NCI-H1105 (cell line): ENCODE measurements at regions not wholly inside any gene's neighbourhood (a gene's known extent, or its start where the extent isn't known, plus 50 kb on each side); places are given as distances from the start of the nearest gene placed in this dataset.

ENCODE experiments used
- DNase-seq: peaks from one replicate; lab custom pipeline; 2025; lab: John Stamatoyannopoulos, UW

DNA sequence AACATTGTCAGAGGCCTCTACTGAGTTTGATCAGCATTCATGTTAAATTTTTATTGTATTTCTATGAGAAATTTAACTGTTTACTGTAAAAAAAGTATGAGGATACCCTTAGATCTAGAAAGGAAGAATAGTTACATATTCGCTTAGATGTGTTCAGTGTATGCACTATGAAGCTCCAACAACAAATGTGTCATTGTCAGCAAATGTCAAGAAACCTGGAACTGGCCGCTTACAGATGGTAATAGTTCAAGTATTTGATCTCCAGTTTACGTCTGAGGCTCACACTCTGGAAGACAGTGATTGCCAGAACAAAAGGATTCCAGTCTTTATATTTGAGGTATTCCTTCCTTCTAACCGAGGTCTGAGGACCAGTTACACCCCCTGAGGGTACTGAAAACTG, 921.2 kb upstream of the LRRTM1 start:
- no peak for DNase-seq

- DNase-seq = no peak
Observed at GRCh38 chr2:81213598-81213997, 909.0 kb upstream of the LRRTM1 start.

- no peak for DNase-seq
Observed at GRCh38 chr2:81206216-81206615, 901.7 kb upstream of the LRRTM1 start.

DNA sequence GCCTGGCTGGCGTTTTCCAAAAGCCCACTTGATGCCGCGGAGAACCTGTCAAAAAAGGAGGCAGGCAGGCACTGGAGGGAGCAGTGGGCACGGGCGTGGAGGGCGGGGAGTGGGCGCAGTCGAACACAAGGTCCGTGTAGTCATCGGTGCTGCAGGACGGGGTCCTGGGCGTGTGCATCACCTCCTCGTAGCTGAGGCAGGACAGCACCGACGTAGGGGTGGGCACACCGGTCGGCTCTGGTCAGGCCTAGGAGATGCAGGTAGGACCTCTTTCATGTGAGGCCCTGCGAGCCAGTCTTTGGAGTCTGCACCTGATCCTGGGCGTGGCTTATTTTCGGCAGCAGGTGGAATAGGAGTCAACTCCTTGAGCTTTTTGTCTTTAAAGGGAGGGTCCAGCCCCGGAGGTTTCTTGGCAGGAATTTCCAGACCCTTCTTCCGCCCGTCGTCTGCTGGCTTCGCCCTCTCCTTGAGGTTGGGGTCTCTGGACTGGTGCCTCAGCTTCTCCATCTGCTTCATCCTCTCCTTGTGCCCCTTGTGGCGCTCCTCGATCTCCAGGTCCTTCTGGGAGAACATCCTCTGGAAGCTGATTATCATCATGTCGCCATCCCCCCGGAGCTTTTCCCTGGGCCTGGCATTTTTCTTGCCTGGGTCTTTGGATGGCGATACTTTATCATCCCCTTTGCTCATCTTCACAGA, 892.5 kb upstream of the LRRTM1 start:
- no peak for DNase-seq

DNA sequence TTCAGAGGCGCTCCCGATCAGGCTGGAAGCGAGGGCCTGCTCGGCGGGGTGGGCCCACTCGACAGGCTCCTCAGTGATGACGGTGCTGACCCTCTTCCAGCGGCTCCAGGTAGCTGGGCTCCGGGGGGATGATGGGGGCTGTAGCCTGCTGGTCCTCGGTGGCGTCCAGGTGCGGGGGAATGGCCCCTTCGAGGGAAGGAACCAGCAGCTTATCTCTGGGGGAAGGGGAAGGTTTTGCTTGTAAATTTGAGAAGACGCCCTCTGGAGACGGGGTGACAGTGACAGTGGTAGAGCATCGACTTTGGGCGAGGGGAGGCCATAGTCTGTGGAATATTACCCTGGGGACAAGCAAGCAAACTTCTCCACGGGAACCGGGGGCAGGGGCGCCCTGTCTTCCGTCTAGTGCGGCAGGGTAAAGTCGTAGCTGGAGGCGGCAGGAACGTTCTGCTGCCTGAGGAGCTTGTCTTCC, 891.9 kb upstream of the LRRTM1 start:
- no peak for DNase-seq

GRCh38 chr2:81195774-81196382, 891.3 kb upstream of the LRRTM1 start:
- no peak for DNase-seq

DNA sequence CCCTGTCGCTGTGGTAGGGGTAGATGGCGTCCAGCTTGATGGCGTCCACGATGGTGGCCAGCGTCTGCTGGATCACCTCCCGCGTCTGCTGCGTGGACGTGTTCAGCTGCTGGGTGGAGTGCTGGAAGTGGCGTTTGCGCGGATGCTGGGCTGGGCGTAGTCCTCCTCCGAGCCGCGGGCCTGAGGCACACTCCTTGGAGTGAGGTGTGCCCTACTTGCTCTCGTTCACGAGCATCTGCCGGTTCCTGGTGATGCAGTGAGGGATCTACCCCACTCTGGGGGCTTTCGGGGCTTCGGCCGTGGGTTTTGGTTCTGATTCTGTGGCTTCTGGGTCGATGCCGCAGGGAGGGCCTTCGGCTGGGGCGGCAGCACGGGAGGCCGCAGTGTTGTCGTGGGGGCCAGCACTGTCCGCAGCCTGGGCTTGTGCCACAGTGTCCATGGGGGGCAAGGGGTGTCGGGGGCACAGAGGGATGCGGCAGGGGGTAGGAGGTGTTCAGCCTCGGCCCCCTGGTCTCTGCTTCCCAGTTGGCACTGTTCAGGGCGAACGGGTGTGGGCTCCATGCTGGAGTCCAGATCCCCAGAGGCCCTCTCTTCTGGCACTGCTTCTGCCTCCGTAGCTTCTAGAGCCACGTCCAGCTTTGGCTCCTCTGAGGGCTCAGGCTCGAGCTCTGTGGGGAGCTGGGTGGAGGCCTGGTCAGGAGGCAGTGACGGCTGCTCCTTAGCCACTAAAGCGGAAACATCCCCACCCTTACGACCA, 890.6 kb upstream of the LRRTM1 start:
- DNase-seq = no peak

- no peak for DNase-seq
Observed at GRCh38 chr2:81194581-81194980, 890.0 kb upstream of the LRRTM1 start.

GRCh38 chr2:81194176-81194575, 889.6 kb upstream of the LRRTM1 start:
- DNase-seq = no peak

GRCh38 chr2:81181845-81182244, 877.3 kb upstream of the LRRTM1 start:
- no peak for DNase-seq

GRCh38 chr2:81171447-81171846, 866.9 kb upstream of the LRRTM1 start:
- DNase-seq = no peak

- DNase-seq = no peak
Observed at GRCh38 chr2:81163583-81163982, 859.0 kb upstream of the LRRTM1 start.

- no peak for DNase-seq
Observed at GRCh38 chr2:81158505-81158904, 854.0 kb upstream of the LRRTM1 start.

- DNase-seq = no peak
Observed at GRCh38 chr2:81148323-81148722, 843.8 kb upstream of the LRRTM1 start.

DNA sequence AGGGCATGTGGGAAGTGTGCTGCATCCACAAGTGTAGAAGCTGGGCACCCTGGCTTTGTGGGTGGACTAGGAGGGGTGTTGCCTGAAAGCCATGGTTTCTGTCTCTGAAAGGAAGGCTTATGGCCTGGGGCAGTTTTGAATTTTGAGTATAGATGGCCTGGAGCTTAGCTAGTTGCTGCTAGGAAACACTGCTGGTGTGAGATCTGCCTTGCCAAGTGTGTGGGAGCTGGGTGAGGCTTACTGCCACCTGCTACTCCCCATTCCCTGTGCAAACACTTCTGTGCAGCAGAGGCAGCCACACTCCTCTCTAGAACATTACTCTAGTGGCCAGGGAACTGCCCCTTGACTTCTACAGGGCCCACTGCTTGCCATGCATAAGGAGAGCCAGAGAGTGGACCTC, 831.7 kb upstream of the LRRTM1 start:
- no peak for DNase-seq

DNA sequence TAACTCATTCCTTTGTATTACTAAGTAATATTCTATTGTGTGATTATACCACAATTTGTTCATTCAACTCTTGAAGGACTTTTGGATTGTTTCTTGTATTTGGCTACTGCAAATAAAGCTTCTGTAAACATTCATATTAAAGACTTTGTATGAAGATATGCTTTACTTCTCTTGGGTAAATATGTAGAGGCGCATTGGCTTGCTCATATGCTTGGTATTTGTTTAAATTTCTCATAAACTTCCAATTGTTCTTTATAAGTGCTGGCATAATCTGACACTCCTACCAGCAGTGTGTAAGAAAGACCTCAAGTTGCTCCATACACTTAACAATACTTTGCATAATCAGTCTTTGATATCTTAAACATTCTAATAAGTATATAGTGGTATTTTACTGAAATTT, 792.8 kb upstream of the LRRTM1 start:
- no peak for DNase-seq

DNA sequence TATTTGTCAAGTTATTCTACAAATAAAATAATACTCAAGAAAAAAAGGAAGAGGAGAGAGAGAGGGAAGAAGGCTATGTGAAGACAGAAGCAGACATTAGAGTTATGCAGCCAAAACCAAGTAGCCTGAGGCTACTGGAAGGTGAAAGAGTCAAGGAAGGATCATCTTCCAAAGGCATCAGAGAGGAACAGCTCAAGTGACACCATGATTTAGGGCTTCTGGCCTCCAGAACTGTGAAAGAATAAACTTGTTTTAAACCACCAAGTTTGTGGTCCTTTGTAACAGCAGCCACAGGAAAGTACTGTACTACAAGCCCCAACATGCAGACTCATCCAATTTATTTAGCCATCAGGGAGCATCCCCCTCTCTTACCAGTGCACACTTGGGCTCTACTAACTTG, 788.5 kb upstream of the LRRTM1 start:
- no peak for DNase-seq

DNA sequence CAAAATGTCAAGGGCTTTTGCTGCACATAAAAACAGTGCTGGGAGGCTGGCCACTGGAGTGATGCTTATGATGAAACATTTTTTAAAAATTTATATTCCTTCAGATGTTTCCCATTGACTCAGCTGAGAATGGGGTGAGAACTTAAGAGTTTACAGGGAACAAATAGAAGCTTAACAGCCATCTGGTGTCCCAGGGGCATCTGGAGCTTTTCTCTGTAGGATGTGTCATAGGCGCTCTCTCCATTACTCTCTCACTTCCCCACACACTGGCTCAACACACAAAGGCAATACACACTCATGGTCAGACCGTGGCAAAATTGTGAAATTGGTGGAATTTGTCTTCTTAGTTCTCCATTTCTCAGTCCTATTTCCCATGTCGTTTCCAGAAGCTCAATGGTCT, 783.1 kb upstream of the LRRTM1 start:
- no peak for DNase-seq

- no peak for DNase-seq
Observed at GRCh38 chr2:81084101-81084500, 779.5 kb upstream of the LRRTM1 start.

DNA sequence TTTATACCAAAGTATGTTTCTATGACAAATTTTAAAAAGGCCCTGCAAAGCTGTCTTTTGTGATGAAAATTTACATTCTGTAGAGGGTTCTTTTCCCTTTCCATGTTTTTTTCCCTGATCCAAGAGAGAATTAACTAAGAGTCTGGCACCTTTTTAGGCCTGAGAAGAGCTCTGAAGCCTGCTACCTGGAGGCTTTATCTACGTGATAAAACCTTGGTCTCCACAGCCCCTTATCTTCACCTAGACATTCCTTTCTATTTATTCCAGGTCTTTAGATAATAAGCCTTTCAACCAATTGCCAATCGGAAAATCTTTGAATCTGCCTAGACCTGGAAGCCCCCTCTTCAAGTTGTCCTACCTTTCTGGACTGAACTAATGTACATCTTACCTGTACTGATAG, 774.1 kb upstream of the LRRTM1 start:
- DNase-seq = no peak

DNA sequence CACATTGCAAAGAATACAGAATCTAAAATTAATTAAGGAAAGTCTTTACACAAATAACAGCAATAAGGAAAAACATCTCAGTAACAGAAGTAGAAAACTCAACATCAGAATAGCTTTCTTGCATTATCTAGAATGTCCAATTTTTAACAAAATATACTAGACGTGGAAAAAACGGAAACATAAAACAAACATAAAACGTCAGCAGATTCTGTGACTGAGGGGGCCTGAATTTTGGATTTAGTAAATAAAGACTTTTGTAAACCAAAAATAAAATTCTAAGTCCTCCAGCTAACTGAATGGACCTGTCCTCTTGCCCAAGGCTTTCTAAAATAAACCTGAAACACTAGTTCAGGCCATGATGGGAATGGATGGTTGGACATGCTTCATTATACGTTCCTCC, 773.5 kb upstream of the LRRTM1 start:
- no peak for DNase-seq

GRCh38 chr2:81077396-81077795, 772.8 kb upstream of the LRRTM1 start:
- no peak for DNase-seq

DNA sequence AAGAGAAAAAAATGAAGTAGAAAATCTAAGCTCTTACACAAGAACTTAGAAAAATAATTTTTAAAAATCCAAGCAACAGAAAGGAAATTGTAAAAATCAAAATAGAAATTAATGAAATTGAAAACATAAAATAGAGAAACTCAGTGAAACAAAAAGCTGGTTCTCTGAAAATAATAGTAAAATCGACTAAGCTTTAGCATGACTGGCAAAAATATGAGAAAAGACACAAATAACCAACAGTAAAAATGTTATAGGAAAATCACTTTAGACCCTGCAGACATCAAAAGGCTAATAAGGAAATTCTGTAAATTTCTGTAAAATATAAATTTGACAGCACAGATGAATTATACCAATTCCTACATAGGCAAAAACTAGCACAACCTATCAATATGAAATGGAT, 768.9 kb upstream of the LRRTM1 start:
- no peak for DNase-seq
